GM12878 (cell line): ENCODE measurements at regions not wholly inside any gene's neighbourhood (a gene's known extent, or its start where the extent isn't known, plus 50 kb on each side); places are given as distances from the start of the nearest gene placed in this dataset.

Experiments
- ATAC-seq: fragments of 200-7000 bp; cut with Tn5 transposase; 3 replicates; pipeline ENCODE4 v1.9.1; 2020; ENCODE audit warnings: mild to moderate bottlenecking, moderate library complexity
- BruUV-seq: library from RNA; stranded (reverse); fragments of 400-500 nt; replicated peaks from 2 replicates; lab custom pipeline; 2021; lab: Mats Ljungman, UMichigan
- CTCF ChIA-PET: fragments of 300-600 bp; sonication (Branson Sonifier 250); formaldehyde crosslinking; extraction: SDS; loops from one replicate; lab custom pipeline; 2021; ENCODE audit warnings: inconsistent platforms; lab: Yijun Ruan, JAX
- POLR2A ChIA-PET: fragments of 350-600 bp; formaldehyde crosslinking; extraction: SDS; loops from one replicate; lab custom pipeline; 2021; ENCODE audit warnings: inconsistent platforms; lab: Charles Lee
- RAD21 ChIA-PET: fragments of 300-600 bp; sonication (Branson Sonifier 250); formaldehyde crosslinking; loops from one replicate; lab custom pipeline; 2023; ENCODE audit warnings: antibody characterized with exemption; ENCODE audit not compliant: unreplicated experiment; lab: Charles Lee
- SMC1A ChIA-PET: fragments of 300-600 bp; sonication (Branson Sonifier 250); formaldehyde crosslinking; loops from one replicate; lab custom pipeline; 2023; ENCODE audit not compliant: unreplicated experiment, uncharacterized antibody; lab: Charles Lee
- DNase-seq: peaks from one replicate; pipeline ENCODE4 v3.0.0-alpha.2; 2011; ENCODE audit warnings: low read depth, low spot score
- FAIRE-seq: peaks from 3 replicates; lab custom pipeline; 2011; peaks lifted over from hg19 to GRCh38; lab: Jason Lieb, UNC
- H2AFZ ChIP-seq: 2 replicates; pipeline ENCODE4 v1.6.0; 2011; ENCODE audit warnings: low read depth, low read length, control low read depth; ENCODE audit not compliant: control insufficient read depth
- H3K27ac ChIP-seq: 2 replicates; pipeline ENCODE4 v1.5.1; 2011; ENCODE audit warnings: control low read depth; ENCODE audit not compliant: control insufficient read depth, insufficient read depth
- H3K27me3 ChIP-seq, 2 experiments: replicated peaks in 1 of 2; 2 replicates each; pipeline versions ENCODE4 v1.6.0 to v1.6.1; 2011; ENCODE audit warnings: low read length in 1 of 2; ENCODE audit not compliant: control insufficient read depth in 2 of 2, insufficient read depth in 2 of 2
- H3K36me3 ChIP-seq, 2 experiments: 2 replicates each; pipeline ENCODE4 v1.5.1; 2011; ENCODE audit warnings: low read length in 1 of 2; ENCODE audit not compliant: control insufficient read depth in 2 of 2, insufficient read depth in 2 of 2
- H3K4me1 ChIP-seq: 2 replicates; pipeline ENCODE4 v1.6.1; 2011; ENCODE audit warnings: mild to moderate bottlenecking, low read length, moderate library complexity, mixed read lengths; ENCODE audit not compliant: control insufficient read depth, insufficient read depth
- H3K4me2 ChIP-seq: 2 replicates; pipeline ENCODE4 v1.6.0; 2011; ENCODE audit warnings: control low read depth; ENCODE audit not compliant: control insufficient read depth, insufficient read depth
- H3K4me3 ChIP-seq: fragments of 200-600 bp; sonication (generic); 2 replicates; pipeline ENCODE4 v1.5.1; 2016
- H3K79me2 ChIP-seq: 2 replicates; pipeline ENCODE4 v1.6.0; 2011; ENCODE audit warnings: low read length; ENCODE audit not compliant: control insufficient read depth, insufficient read depth
- H3K9ac ChIP-seq: 2 replicates; pipeline ENCODE4 v1.8.0; 2011; ENCODE audit warnings: low read length, control low read depth, mixed read lengths; ENCODE audit not compliant: control insufficient read depth, insufficient read depth
- H3K9me3 ChIP-seq: replicated peaks from 3 replicates; pipeline ENCODE4 v1.5.1; 2011; ENCODE audit warnings: mild to moderate bottlenecking, low read length; ENCODE audit not compliant: control insufficient read depth, insufficient read depth
- H4K20me1 ChIP-seq: 2 replicates; pipeline ENCODE4 v1.6.0; 2011; ENCODE audit not compliant: control insufficient read depth, insufficient read depth
- CBFB ChIP-seq: IDR thresholded peaks from 2 replicates; pipeline ENCODE4 v1.6.1; 2016; ENCODE audit warnings: antibody characterized with exemption, low read depth
- CEBPZ ChIP-seq: fragments of 150-350 bp; IDR thresholded peaks from 2 replicates; pipeline ENCODE4 v1.6.1; 2016; ENCODE audit warnings: low read depth, low read length
- EP300 ChIP-seq, 2 experiments: fragments of 150-350 bp in 1 of 2; IDR thresholded peaks; 2 replicates each; pipeline ENCODE4 v1.6.1; 2011 to 2012; ENCODE audit warnings: low read depth in 2 of 2, low read length in 2 of 2, borderline replicate concordance in 1 of 2, improper control_type of control experiment in 1 of 2, inconsistent platforms in 1 of 2; ENCODE audit not compliant: control insufficient read depth in 1 of 2
- ESRRA ChIP-seq: IDR thresholded peaks from 2 replicates; pipeline ENCODE4 v1.6.1; 2012; ENCODE audit warnings: mild to moderate bottlenecking, low read length, improper control_type of control experiment
- FOXK2 ChIP-seq: fragments of 450-650 bp; IDR thresholded peaks from 2 replicates; pipeline ENCODE4 v1.6.1; 2017; ENCODE audit warnings: mild to moderate bottlenecking, moderate library complexity
- MEF2A ChIP-seq: IDR thresholded peaks from 2 replicates; pipeline ENCODE4 v1.6.1; 2011; ENCODE audit warnings: low read depth, mild to moderate bottlenecking, low read length, moderate library complexity; ENCODE audit not compliant: insufficient read depth
- MYB ChIP-seq: fragments of 150-350 bp; IDR thresholded peaks from 2 replicates; pipeline ENCODE4 v1.6.1; 2014; ENCODE audit warnings: mild to moderate bottlenecking, low read depth, low read length, borderline replicate concordance
- NFYB ChIP-seq: IDR thresholded peaks from 2 replicates; pipeline ENCODE4 v1.6.1; 2011; ENCODE audit warnings: low read depth, mild to moderate bottlenecking, low read length, improper control_type of control experiment, moderate library complexity; ENCODE audit not compliant: insufficient read depth
- PAX8 ChIP-seq: fragments of 450-650 bp; IDR thresholded peaks from 2 replicates; pipeline ENCODE4 v1.6.1; 2017; ENCODE audit warnings: mild to moderate bottlenecking, moderate library complexity
- SRF ChIP-seq, 2 experiments: IDR thresholded peaks; 2 replicates each; pipeline ENCODE4 v1.6.1; 2011; ENCODE audit warnings: low read depth in 2 of 2, low read length in 2 of 2, mild to moderate bottlenecking in 1 of 2, moderate library complexity in 1 of 2
- STAT1 ChIP-seq: fragments of 450-650 bp; conservative IDR thresholded peaks from 2 replicates; pipeline ENCODE4 v1.6.1; 2014; ENCODE audit warnings: antibody characterized with exemption, mild to moderate bottlenecking
- ZSCAN29 ChIP-seq: fragments of 450-650 bp; IDR thresholded peaks from 2 replicates; pipeline ENCODE4 v1.6.1; 2017; ENCODE audit warnings: mild to moderate bottlenecking, moderate library complexity
- in situ Hi-C: fragments of 300-500 bp; cut with MboI; formaldehyde crosslinking; loops from 9 replicates; pipeline ENCODE4 v1.14.3; 2018; ENCODE audit warnings: mixed read lengths
- intact Hi-C: fragments of 100-400 bp; cut with micrococcal nuclease; formaldehyde crosslinking; loops from one replicate; pipeline ENCODE4 v1.14.2; 2022; ENCODE audit not compliant: unreplicated experiment

- BruUV-seq, result no TSS peak
- H4K20me1 ChIP-seq, result no peaks in the 10 kb centered on the region
Observed at GRCh38 chr22:22113701-22114100, 130.9 kb upstream of the VPREB1 start.

More at GRCh38 chr22:22113701-22114100, 130.9 kb upstream of the VPREB1 start:
- TF ChIP-seq NFYB (no peak), PAX8 (no peak), CEBPZ (no peak), STAT1 (no peak), MEF2A (no peak), SRF (IDR thresholded peaks at IDR 0.05; ENCODE audit: low read depth in 2 of 2, low read length in 2 of 2) (no peak), ESRRA (no peak), MYB (no peak), EP300 (IDR thresholded peaks at IDR 0.05; ENCODE audit: borderline replicate concordance in 1 of 2, control insufficient read depth in 1 of 2, low read depth in 2 of 2, low read length in 2 of 2) (no peak), ZSCAN29 (no peak), FOXK2 (no peak), CBFB (no peak)
- no peak for FAIRE-seq
- intact Hi-C loops (loop anchor here (5.0 kb wide), 2 partner anchors 829 to 844 kb away; no protein-coding TSS in a partner anchor), in situ Hi-C loops (no loop called here)
- Histone ChIP-seq H3K27ac (no peak overlapping the region), H3K4me1 (peaks cover 18% of the 10 kb centered on the region), H3K79me2 (no peaks in the 10 kb centered on the region; the same call in none of the 2 replicates), H3K9me3 (no peaks in the 10 kb centered on the region), H3K4me3 (no peak overlapping the region), H3K27me3 (no peaks in the 10 kb centered on the region), H3K4me2 (no peak overlapping the region), H3K36me3 (no peaks in the 10 kb centered on the region), H3K9ac (no peak overlapping the region), H2AFZ (no peak overlapping the region)
- ChIA-PET CTCF (interaction anchor here (1.0 to 2.2 kb wide), 4 partner anchors 15 to 841 kb away, joined by 3 to 9 read pairs (median 4); no protein-coding TSS in a partner anchor), POLR2A (interaction anchor here (1.0 to 4.3 kb wide), 2 partner anchors 14 to 822 kb away, joined by 3 to 18 read pairs; no protein-coding TSS in a partner anchor), RAD21 (interaction anchor here (1.0 to 1.2 kb wide), 3 partner anchors 39 to 54 kb away, joined by 3 to 4 read pairs (median 3); no protein-coding TSS in a partner anchor), SMC1A (interaction anchor here (0.8 to 7.6 kb wide), 6 partner anchors 15 to 55 kb away, joined by 3 to 87 read pairs (median 3); no protein-coding TSS in a partner anchor)
- no peak for ATAC-seq
- no peak for DNase-seq
